Erythroblast (primary cell): ENCODE measurements at regions not wholly inside any gene's neighbourhood (a gene's known extent, or its start where the extent isn't known, plus 50 kb on each side); places are given as distances from the start of the nearest gene placed in this dataset.

Experiments used
- GATA1 ChIP-seq: IDR thresholded peaks from 2 replicates; pipeline ENCODE4 v1.6.1; 2011; ENCODE audit warnings: low read depth, mild to moderate bottlenecking, control low read depth, low read length, moderate library complexity
- POLR2A ChIP-seq: IDR thresholded peaks from 2 replicates; pipeline ENCODE4 v1.6.1; 2011; ENCODE audit warnings: mild to moderate bottlenecking, low read length

DNA sequence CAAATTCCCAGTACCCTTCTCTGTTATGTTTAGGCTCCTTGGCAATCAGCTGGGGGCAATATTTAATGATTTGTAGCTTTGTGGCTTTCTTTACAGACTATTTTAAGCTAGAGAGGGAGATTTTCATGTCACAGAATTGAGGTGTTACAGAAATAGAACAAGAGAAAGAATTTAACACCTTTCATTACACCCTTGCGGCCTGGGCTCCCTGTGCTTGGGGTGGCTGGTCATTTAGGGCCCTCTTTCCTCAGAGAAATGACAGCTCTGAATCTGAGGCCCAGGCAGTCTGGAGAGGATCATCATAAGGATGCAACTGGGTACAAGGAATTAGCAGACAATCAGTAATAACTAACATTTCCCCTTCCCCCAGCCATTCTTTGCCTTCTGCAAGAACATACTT, 104.5 kb upstream of the INTU start:
- TF ChIP-seq POLR2A (no peak), GATA1 (no peak)
